Right lobe of liver (tissue), 6 donors: ENCODE measurements at regions not wholly inside any gene's neighbourhood (a gene's known extent, or its start where the extent isn't known, plus 50 kb on each side); places are given as distances from the start of the nearest gene placed in this dataset.

Experiments
- ATAC-seq, 4 donors: fragments of 200-7000 bp; cut with Tn5 transposase; one replicate each; pipeline ENCODE4 v1.9.1; 2020; ENCODE audit warnings: mild to moderate bottlenecking in 4 of 4, moderate library complexity in 4 of 4
- DNase-seq, 3 donors: peaks; one replicate each; pipeline ENCODE4 v3.0.0-alpha.2; 2020
- H3K27ac ChIP-seq, 3 donors: fragments of 200-600 bp; one replicate each; pipeline ENCODE4 v1.8.0; 2022
- H3K27me3 ChIP-seq, 2 donors: fragments of 200-600 bp; one replicate each; pipeline ENCODE4 v1.8.0; 2022
- H3K36me3 ChIP-seq, 4 donors: fragments of 200-600 bp; sonication (generic) in 1 of 4; one replicate each; pipeline versions ENCODE4 v1.5.1 to v1.8.0; 2017 to 2022; ENCODE audit warnings: control low read depth in 1 of 4
- H3K4me1 ChIP-seq, 4 donors: fragments of 200-600 bp; sonication (generic) in 1 of 4; one replicate each; pipeline versions ENCODE4 v1.5.1 to v1.8.0; 2017 to 2022; ENCODE audit warnings: control low read depth in 1 of 4
- H3K4me3 ChIP-seq, 3 donors: fragments of 200-600 bp; one replicate each; pipeline ENCODE4 v1.8.0; 2022
- H3K9me3 ChIP-seq, 4 donors: fragments of 200-600 bp; sonication (generic) in 1 of 4; one replicate each; pipeline versions ENCODE4 v1.5.1 to v1.8.0; 2017 to 2022; ENCODE audit warnings: control low read depth in 1 of 4
- CTCF ChIP-seq, 4 donors: fragments of 200-600 bp in 3 of 4; fragments of 450-650 bp in 1 of 4; IDR thresholded peaks; one replicate each; pipeline versions ENCODE4 v1.5.1 to v1.8.0; 2016 to 2022; ENCODE audit warnings: antibody characterized with exemption in 4 of 4, mild to moderate bottlenecking in 2 of 4
- POLR2A ChIP-seq: fragments of 450-650 bp; IDR thresholded peaks from one replicate; pipeline ENCODE4 v1.6.1; 2017; ENCODE audit warnings: antibody characterized with exemption, mild to moderate bottlenecking
- WGBS: methylation state at CpG from one replicate; pipeline ENCODE4 v1.1.6; 2018; ENCODE audit warnings: low coverage, low lambda C conversion rate; ENCODE audit not compliant: insufficient coverage; ENCODE audit errors: missing lambda C conversion rate; 5-methylcytosine and 5-hydroxymethylcytosine counted together
- intact Hi-C, 2 donors: fragments of 100-400 bp; cut with DNase I; formaldehyde crosslinking; loops; one replicate each; pipeline versions ENCODE4 v1.11.2 to v1.14.1; 2022
- donor health status: DM: no; HTN: yes; CAD: no.
- donor health status: DM: no; HTN: no; CAD: no.
- donor health status: DM: no; HTN: no; CAD: no.
- donor health status: DM: no; HTN: yes; CAD: no.
- donor health status: DM: no; HTN: yes; CAD: no.

GRCh38 chr13:94813920-94814475 lies 101.7 kb upstream of the SOX21 start:
- ATAC-seq (no peak), DNase-seq (no peak)
- intact Hi-C loops = no loop called here
- TF ChIP-seq POLR2A (no peak), CTCF (IDR thresholded peaks at IDR 0.05) (no peak)
- WGBS = 77% methylated on average over 4 of the region's 4 CpGs
- no peaks in the 10 kb centered on the region for H3K4me1 ChIP-seq
- no peak overlapping the region for H3K4me3 ChIP-seq
- H3K27ac ChIP-seq = no peak overlapping the region
- no peaks in the 10 kb centered on the region for H3K27me3 ChIP-seq
- H3K36me3 ChIP-seq = no peaks in the 10 kb centered on the region
- no peaks in the 10 kb centered on the region for H3K9me3 ChIP-seq

GRCh38 chr13:94811753-94812152 lies 99.4 kb upstream of the SOX21 start:
- Histone ChIP-seq H3K27me3 (no peaks in the 10 kb centered on the region), H3K4me3 (no peak overlapping the region), H3K9me3 (no peaks in the 10 kb centered on the region), H3K27ac (no peak overlapping the region), H3K36me3 (no peaks in the 10 kb centered on the region), H3K4me1 (no peaks in the 10 kb centered on the region)
- intact Hi-C loops = no loop called here
- DNase-seq (no peak), ATAC-seq (no peak)
- TF ChIP-seq CTCF (IDR thresholded peaks at IDR 0.05) = no peak
- TF ChIP-seq POLR2A = no peak

- TF ChIP-seq CTCF (IDR thresholded peaks at IDR 0.05) (no peak), POLR2A (no peak)
- intact Hi-C loops = no loop called here
- no peak overlapping the region for H3K4me3 ChIP-seq
Measured at GRCh38 chr13:94800423-94800822, 88.1 kb upstream of the SOX21 start.

GRCh38 chr13:94799299-94799698 lies 87.0 kb upstream of the SOX21 start:
- Histone ChIP-seq H3K9me3 (no peaks in the 10 kb centered on the region), H3K4me3 (no peak overlapping the region), H3K36me3 (no peaks in the 10 kb centered on the region), H3K27me3 (no peaks in the 10 kb centered on the region), H3K4me1 (no peaks in the 10 kb centered on the region), H3K27ac (no peak overlapping the region)
- no peak for ATAC-seq
- intact Hi-C loops = no loop called here
- WGBS = 60% methylated on average over 2 of the region's 5 CpGs
- no peak for TF ChIP-seq POLR2A
- TF ChIP-seq CTCF (IDR thresholded peaks at IDR 0.05) = no peak
- no peak for DNase-seq

More at GRCh38 chr13:94800423-94800822, 88.1 kb upstream of the SOX21 start:
- DNase-seq (no peak), ATAC-seq (no peak)
- H3K27me3 ChIP-seq = no peaks in the 10 kb centered on the region
- H3K36me3 ChIP-seq = no peaks in the 10 kb centered on the region
- no peaks in the 10 kb centered on the region for H3K9me3 ChIP-seq
- no peak overlapping the region for H3K27ac ChIP-seq
- WGBS = 62% methylated on average over 5 of the region's 5 CpGs
- no peaks in the 10 kb centered on the region for H3K4me1 ChIP-seq

GRCh38 chr13:94798738-94799137 lies 86.4 kb upstream of the SOX21 start:
- Histone ChIP-seq H3K9me3 (no peaks in the 10 kb centered on the region), H3K36me3 (no peaks in the 10 kb centered on the region), H3K4me1 (no peaks in the 10 kb centered on the region), H3K27ac (no peak overlapping the region), H3K4me3 (no peak overlapping the region), H3K27me3 (no peaks in the 10 kb centered on the region)
- no peak for DNase-seq
- 100% methylated on average over 2 of the region's 6 CpGs for WGBS
- no peak for TF ChIP-seq CTCF (IDR thresholded peaks at IDR 0.05)
- TF ChIP-seq POLR2A = no peak
- intact Hi-C loops = no loop called here
- no peak for ATAC-seq
